Sigmoid colon (tissue), 4 donors: ENCODE measurements at regions not wholly inside any gene's neighbourhood (a gene's known extent, or its start where the extent isn't known, plus 50 kb on each side); places are given as distances from the start of the nearest gene placed in this dataset.

Experiments
- EP300 ChIP-seq, 4 donors: sonication (generic); formaldehyde crosslinking; IDR thresholded peaks; one replicate each; pipeline ENCODE4 v1.6.1; 2017; ENCODE audit warnings: antibody characterized with exemption in 4 of 4
- POLR2AphosphoS5 ChIP-seq, 4 donors: sonication (generic); formaldehyde crosslinking; IDR thresholded peaks; one replicate each; pipeline ENCODE4 v1.6.1; 2017; ENCODE audit warnings: antibody characterized with exemption in 4 of 4
- TF ChIP-seq, protein P1 (sequence below), 4 experiments: fragments of 450-650 bp in 3 of 4; fragments of 200-600 bp in 1 of 4; IDR thresholded peaks; one replicate each; pipeline ENCODE4 v1.5.1; 2016 to 2019; ENCODE audit warnings: antibody characterized with exemption in 4 of 4, mild to moderate bottlenecking in 3 of 4, moderate library complexity in 2 of 4

GRCh38 chr3:163071713-163072112 lies 1575.1 kb downstream of the OTOL1 start:
- TF ChIP-seq, protein P1, sequence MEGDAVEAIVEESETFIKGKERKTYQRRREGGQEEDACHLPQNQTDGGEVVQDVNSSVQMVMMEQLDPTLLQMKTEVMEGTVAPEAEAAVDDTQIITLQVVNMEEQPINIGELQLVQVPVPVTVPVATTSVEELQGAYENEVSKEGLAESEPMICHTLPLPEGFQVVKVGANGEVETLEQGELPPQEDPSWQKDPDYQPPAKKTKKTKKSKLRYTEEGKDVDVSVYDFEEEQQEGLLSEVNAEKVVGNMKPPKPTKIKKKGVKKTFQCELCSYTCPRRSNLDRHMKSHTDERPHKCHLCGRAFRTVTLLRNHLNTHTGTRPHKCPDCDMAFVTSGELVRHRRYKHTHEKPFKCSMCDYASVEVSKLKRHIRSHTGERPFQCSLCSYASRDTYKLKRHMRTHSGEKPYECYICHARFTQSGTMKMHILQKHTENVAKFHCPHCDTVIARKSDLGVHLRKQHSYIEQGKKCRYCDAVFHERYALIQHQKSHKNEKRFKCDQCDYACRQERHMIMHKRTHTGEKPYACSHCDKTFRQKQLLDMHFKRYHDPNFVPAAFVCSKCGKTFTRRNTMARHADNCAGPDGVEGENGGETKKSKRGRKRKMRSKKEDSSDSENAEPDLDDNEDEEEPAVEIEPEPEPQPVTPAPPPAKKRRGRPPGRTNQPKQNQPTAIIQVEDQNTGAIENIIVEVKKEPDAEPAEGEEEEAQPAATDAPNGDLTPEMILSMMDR (IDR thresholded peaks at IDR 0.05): no peak
- TF ChIP-seq POLR2AphosphoS5 (IDR thresholded peaks at IDR 0.05): no peak
- no peak for TF ChIP-seq EP300 (IDR thresholded peaks at IDR 0.05)
